Esophagus muscularis mucosa (tissue), 4 donors: ENCODE measurements at regions not wholly inside any gene's neighbourhood (a gene's known extent, or its start where the extent isn't known, plus 50 kb on each side); places are given as distances from the start of the nearest gene placed in this dataset.

ENCODE experiments used
- DNase-seq: peaks from one replicate; pipeline ENCODE4 v3.0.0-alpha.2; 2017; ENCODE audit errors: extremely low spot score
- H3K27ac ChIP-seq, 4 donors: fragments of 200-600 bp; sonication (generic); replicated peaks in 1 of 4; 1 replicate in 3 of 4; 2 replicates in 1 of 4; pipeline ENCODE4 v1.5.1; 2016 to 2019; ENCODE audit warnings: mild to moderate bottlenecking in 1 of 4
- H3K27me3 ChIP-seq, 4 donors: fragments of 200-600 bp; sonication (generic); one replicate each; pipeline versions ENCODE4 v1.5.1 to v1.6.0; 2016 to 2019
- H3K36me3 ChIP-seq, 4 donors: fragments of 200-600 bp; sonication (generic); one replicate each; pipeline ENCODE4 v1.5.1; 2016 to 2019
- H3K4me1 ChIP-seq, 4 donors: fragments of 200-600 bp; sonication (generic); one replicate each; pipeline ENCODE4 v1.5.1; 2016 to 2019
- H3K4me3 ChIP-seq, 4 donors: fragments of 200-600 bp; sonication (generic); 1 replicate in 2 of 4; 2 replicates in 2 of 4; pipeline ENCODE4 v1.5.1; 2016 to 2019; ENCODE audit warnings: mild to moderate bottlenecking in 4 of 4, moderate library complexity in 1 of 4
- H3K9me3 ChIP-seq, 4 donors: fragments of 200-600 bp; sonication (generic); 1 replicate in 3 of 4; 2 replicates in 1 of 4; pipeline ENCODE4 v1.5.1; 2016 to 2019
- EP300 ChIP-seq: sonication (generic); formaldehyde crosslinking; IDR thresholded peaks from one replicate; pipeline ENCODE4 v1.6.1; 2017; ENCODE audit warnings: antibody characterized with exemption
- POLR2A ChIP-seq: fragments of 450-650 bp; IDR thresholded peaks from one replicate; pipeline ENCODE4 v1.6.1; 2017; ENCODE audit warnings: antibody characterized with exemption, moderate library complexity, mild to moderate bottlenecking, low read depth
- POLR2AphosphoS5 ChIP-seq, 2 donors: sonication (generic); formaldehyde crosslinking; IDR thresholded peaks; one replicate each; pipeline ENCODE4 v1.6.1; 2017; ENCODE audit warnings: antibody characterized with exemption in 2 of 2
- WGBS: methylation state at CpG from one replicate; pipeline ENCODE4 v1.1.5; 2018; 5-methylcytosine and 5-hydroxymethylcytosine counted together
- intact Hi-C: fragments of 100-400 bp; cut with DNase I; formaldehyde crosslinking; loops from one replicate; pipeline ENCODE4 v1.15.1; 2023
- TF ChIP-seq, protein P1 (sequence below), 3 experiments: fragments of 200-600 bp in 2 of 3; fragments of 450-650 bp in 1 of 3; sonication (generic) in 2 of 3; IDR thresholded peaks; one replicate each; pipeline ENCODE4 v1.5.1; 2017 to 2019; ENCODE audit warnings: antibody characterized with exemption in 3 of 3, mild to moderate bottlenecking in 2 of 3, moderate library complexity in 1 of 3

DNA sequence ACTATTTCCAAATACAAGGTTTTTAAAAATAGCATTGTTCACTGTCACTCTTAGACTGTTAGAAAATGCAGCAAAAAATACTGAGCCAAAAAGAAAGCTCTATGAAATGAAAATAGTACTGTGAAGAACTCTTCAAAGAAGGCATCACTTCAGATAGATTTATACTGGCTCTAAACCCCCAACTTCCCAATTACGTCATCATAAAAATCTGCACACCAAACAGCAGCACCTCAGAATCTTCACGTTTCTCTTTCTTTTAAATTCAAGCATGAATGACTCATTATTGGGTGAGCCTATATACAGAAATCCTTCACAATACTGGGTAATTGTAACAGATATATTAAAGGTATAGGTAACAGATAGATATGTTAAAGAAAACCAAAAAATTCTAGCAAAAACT is 208.4 kb upstream of the HTR1E start:
- TF ChIP-seq POLR2AphosphoS5 (IDR thresholded peaks at IDR 0.05) (no peak), POLR2A (no peak), EP300 (no peak)
- TF ChIP-seq, protein P1, sequence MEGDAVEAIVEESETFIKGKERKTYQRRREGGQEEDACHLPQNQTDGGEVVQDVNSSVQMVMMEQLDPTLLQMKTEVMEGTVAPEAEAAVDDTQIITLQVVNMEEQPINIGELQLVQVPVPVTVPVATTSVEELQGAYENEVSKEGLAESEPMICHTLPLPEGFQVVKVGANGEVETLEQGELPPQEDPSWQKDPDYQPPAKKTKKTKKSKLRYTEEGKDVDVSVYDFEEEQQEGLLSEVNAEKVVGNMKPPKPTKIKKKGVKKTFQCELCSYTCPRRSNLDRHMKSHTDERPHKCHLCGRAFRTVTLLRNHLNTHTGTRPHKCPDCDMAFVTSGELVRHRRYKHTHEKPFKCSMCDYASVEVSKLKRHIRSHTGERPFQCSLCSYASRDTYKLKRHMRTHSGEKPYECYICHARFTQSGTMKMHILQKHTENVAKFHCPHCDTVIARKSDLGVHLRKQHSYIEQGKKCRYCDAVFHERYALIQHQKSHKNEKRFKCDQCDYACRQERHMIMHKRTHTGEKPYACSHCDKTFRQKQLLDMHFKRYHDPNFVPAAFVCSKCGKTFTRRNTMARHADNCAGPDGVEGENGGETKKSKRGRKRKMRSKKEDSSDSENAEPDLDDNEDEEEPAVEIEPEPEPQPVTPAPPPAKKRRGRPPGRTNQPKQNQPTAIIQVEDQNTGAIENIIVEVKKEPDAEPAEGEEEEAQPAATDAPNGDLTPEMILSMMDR (IDR thresholded peaks at IDR 0.05) = no peak
- Histone ChIP-seq H3K4me1 (peaks cover 0 to under 1% (median 0%) of the 10 kb centered on the region in 4 donors), H3K27me3 (no peaks in the 10 kb centered on the region), H3K27ac (no peak overlapping the region), H3K9me3 (peaks cover 0 to 15% (median 2%) of the 10 kb centered on the region in 4 donors), H3K4me3 (no peak overlapping the region), H3K36me3 (no peaks in the 10 kb centered on the region)
- intact Hi-C loops = no loop called here
- DNase-seq = no peak
- 58% methylated on average over 2 of the region's 2 CpGs for whole genome bisulfite sequencing

DNA sequence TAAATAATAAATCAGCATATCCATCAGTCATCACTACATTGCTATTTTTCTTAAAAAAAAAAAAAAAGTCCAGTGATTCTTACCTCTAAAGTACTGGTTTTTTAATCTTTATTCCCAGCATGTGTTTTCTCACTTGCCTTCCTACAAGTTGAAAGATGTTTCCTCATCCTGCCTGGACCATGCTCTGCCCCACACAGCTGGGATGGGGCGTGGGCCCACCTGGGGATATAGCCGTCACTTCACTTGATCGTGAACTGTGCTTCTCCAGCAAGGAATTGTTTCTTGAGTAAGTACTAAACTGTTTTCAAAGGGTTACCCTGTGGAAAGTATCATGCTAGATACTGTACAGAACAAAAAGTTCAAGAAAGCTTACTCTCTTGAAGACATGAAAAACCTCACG is 212.6 kb upstream of the HTR1E start:
- Histone ChIP-seq H3K4me1 (peaks cover 0 to 21% (median 2%) of the 10 kb centered on the region in 4 donors), H3K27me3 (no peaks in the 10 kb centered on the region), H3K4me3 (no peak overlapping the region), H3K36me3 (no peaks in the 10 kb centered on the region), H3K9me3 (peaks cover 0 to 7% (median 0%) of the 10 kb centered on the region in 4 donors), H3K27ac (no peak overlapping the region)
- WGBS = 68% methylated on average over 4 of the region's 4 CpGs
- intact Hi-C loops = no loop called here
- TF ChIP-seq, protein P1 (IDR thresholded peaks at IDR 0.05) = no peak
- no peak for TF ChIP-seq EP300
- TF ChIP-seq POLR2A = no peak
- TF ChIP-seq POLR2AphosphoS5 (IDR thresholded peaks at IDR 0.05) = no peak
- no peak for DNase-seq

DNA sequence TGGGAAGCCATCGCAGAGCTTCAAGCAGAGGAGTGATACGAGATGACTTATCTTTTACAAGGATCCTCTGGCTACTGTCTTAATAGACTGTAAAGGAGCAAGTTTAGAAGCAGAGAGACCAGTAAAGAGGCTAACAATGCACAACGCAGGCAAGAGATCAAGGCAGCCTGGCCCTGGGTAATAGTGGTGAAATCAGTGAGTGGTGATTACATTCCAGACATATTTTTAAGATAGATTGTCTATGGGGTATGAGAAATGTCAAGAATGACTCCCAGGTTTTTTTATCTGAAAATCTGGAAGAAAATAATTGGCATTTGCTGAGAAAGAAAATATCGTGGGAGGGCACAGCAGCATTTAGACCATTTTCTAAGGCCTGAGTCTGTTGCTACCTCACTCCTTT is 213.6 kb upstream of the HTR1E start:
- no peak for DNase-seq
- Histone ChIP-seq H3K36me3 (no peaks in the 10 kb centered on the region), H3K4me3 (no peak overlapping the region), H3K4me1 (peaks cover 0 to 21% (median 2%) of the 10 kb centered on the region in 4 donors), H3K9me3 (peaks cover 0 to 7% (median 0%) of the 10 kb centered on the region in 4 donors), H3K27me3 (no peaks in the 10 kb centered on the region), H3K27ac (no peak overlapping the region)
- 68% methylated on average over 4 of the region's 4 CpGs for WGBS
- no peak for TF ChIP-seq EP300
- TF ChIP-seq, protein P1 (IDR thresholded peaks at IDR 0.05) = no peak
- TF ChIP-seq POLR2AphosphoS5 (IDR thresholded peaks at IDR 0.05) = no peak
- no peak for TF ChIP-seq POLR2A
- intact Hi-C loops = no loop called here

DNA sequence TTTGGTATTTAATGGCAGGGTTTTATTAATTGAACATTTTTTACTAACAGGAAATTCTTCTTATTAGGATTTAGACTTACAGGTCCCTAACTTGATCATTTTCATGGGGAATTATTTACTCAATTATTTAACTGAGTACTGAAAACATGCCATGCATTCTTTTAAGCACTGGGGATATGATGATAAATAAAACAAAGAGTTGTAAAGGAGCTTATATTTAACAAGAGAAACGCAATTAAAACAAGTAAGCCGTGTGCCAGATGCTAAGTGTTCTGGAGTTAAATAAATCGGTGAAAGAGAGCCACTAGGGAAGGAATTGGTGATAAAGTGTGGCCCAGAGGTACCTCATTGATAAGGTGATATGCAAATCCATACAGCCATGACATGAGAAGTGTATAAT is 214.2 kb upstream of the HTR1E start:
- TF ChIP-seq, protein P1 (IDR thresholded peaks at IDR 0.05) = no peak
- TF ChIP-seq POLR2AphosphoS5 (IDR thresholded peaks at IDR 0.05) (no peak), EP300 (no peak), POLR2A (no peak)
- 83% methylated on average over 3 of the region's 3 CpGs for WGBS
- no peak for DNase-seq
- Histone ChIP-seq H3K4me3 (no peak overlapping the region), H3K36me3 (no peaks in the 10 kb centered on the region), H3K27me3 (no peaks in the 10 kb centered on the region), H3K27ac (no peak overlapping the region), H3K4me1 (peaks cover 0 to 21% (median 2%) of the 10 kb centered on the region in 4 donors), H3K9me3 (peaks cover 0 to 7% (median 0%) of the 10 kb centered on the region in 4 donors)
- intact Hi-C loops = no loop called here

DNA sequence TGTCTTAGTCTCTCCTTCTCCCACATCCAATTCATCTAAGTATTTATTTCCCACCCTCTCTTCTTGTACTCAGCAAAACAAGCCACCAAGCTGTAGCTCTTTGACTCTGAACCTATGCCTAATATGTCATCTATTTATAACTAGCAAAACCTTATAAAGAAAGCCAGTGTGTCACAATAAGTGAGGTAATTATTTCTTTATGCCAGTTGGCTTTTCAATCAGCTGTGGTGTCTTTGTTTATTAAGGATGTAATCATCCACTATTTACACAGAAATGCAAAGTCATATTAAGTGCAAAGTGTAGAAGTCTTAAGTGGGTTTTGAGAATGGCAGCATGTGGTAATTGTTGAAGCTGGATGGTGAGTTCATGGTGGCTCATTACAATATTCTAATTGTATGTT is 215.2 kb upstream of the HTR1E start:
- H3K4me1 ChIP-seq = peaks cover 0 to 21% (median 2%) of the 10 kb centered on the region in 4 donors
- no peak overlapping the region for H3K27ac ChIP-seq
- H3K4me3 ChIP-seq = no peak overlapping the region
- no peaks in the 10 kb centered on the region for H3K36me3 ChIP-seq
- no peaks in the 10 kb centered on the region for H3K27me3 ChIP-seq
- H3K9me3 ChIP-seq = peaks cover 0 to 7% (median 0%) of the 10 kb centered on the region in 4 donors
- no peak for DNase-seq
- TF ChIP-seq, protein P1 (IDR thresholded peaks at IDR 0.05) = no peak
- TF ChIP-seq POLR2AphosphoS5 (IDR thresholded peaks at IDR 0.05) (no peak), POLR2A (no peak), EP300 (no peak)
- intact Hi-C loops = no loop called here
